GM21737 (cell line): ENCODE measurements at regions not wholly inside any gene's neighbourhood (a gene's known extent, or its start where the extent isn't known, plus 50 kb on each side); places are given as distances from the start of the nearest gene placed in this dataset.

Experiments used
- ATAC-seq: cut with Tn5 transposase; IDR thresholded peaks from one replicate; pipeline ENCODE4 v1.9.1; 2021; ENCODE audit warnings: mild to moderate bottlenecking, moderate library complexity; ENCODE audit not compliant: unreplicated experiment

DNA sequence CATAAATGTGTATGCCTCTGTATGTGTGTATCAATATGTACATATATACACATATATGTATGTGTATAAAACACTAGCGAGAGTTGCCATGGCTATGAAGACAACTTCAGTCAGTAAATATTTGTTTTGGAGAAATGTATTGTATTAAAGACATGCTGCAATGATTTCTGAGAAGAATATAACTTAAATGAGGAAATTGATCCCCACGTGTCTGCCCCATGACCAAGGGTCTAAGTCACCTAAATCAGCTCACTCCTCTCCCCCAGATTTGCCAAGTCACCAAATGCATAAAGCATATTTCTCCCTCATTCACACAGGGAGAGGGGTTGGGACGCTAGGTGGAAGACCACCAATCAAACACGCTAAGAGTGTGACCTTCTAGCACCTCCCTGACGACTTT, 58.3 kb upstream of the LYST start:
- no peak for ATAC-seq

DNA sequence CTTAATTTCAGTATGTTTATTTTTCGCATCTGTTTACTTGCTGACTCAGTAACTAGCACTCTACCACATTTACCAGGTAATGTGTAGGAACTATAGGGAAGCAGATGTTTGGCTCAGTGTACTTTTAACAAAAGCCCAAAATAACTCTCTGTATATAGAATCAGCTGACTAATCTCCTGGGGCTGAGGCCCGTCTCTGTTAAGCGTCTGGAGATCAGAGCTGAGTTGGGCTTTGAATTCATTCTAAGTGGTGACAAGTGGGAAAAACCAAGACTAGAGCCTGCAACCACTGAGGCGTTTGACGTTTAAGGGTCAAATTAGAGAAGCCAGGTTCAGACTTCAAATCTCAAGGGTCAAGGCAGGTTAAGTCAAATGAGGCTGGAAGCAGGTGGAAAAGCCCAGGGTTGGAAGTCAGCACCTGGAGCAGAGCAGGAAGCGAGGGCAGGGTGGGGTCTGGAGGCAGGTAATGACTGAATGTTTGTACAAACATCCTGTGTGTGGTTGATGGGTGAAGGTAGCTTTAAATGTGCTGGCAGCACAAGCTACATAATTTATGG, 56.8 kb upstream of the LYST start:
- no peak for ATAC-seq

DNA sequence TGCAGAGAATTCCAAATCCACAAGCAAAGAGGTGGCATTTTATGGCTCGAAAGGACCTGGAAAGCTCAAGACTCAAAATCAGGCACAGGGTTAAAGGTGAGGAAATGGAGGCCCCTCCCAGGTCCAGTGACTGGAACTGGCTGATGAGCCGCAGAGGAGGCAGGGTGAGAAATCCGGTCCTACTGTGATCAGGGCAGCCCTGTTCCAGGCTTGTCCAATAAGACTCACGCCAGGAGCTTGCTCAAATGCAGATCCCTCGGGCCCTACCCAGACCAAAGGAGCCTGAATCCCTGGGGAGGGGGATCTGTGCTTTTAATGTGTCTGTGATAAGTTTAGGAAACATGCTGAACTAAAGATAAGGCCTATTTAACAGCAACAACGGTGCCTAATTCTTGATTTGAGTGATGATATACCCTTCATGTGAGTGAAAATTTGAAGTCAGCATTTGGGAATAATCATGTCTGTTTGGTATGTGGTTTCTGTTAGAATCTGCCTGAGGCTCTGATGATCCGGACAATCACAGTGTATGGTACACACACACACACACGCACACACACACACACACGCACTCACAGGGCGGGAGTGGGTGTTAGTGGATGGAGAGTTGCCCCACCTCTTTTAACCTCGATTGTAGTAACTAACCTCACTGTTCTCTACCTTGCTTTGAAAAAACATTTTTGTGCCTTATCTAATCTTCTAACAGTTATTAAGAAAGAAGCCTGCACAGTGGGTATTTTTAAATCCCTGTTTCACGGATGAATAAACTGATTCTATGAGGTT, 54.1 kb upstream of the LYST start:
- no peak for ATAC-seq

GRCh38 chr1:235919833-235920441, 53.2 kb upstream of the LYST start:
- ATAC-seq = no peak

DNA sequence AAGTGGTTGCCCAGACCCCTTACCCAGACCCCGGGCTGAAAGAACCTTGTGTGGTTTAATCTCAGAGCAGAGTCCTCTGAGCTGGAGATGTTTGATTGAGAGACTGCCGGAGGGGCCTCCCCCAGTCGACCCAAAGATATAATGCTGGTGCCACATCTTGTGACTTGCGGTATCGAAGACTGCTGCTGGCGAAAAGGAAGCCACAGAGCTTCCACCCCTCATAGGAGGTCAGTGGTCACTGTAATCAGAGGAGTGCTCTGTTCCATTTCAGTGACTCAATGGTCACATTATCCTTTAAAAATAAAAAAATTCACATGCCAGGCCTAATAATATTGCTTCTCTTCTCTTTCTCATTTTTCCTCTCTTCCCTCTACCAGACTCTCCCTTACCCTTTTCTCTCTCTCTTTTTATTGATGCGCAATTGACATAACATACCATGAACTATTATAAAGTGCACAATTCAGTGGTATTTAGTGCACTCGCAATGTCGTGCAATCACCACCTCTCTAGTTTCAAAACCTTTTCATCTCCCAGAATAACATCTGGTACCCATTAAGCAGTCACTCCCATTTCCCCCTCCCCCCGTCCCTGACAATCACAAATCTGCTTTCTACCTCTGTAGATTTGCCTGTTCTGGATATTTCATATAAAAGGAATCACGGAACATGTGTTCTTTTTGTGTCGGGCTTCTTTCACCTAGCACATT, 52.6 kb upstream of the LYST start:
- no peak for ATAC-seq

- no peak for ATAC-seq
Observed at GRCh38 chr1:235918465-235918864, 51.8 kb upstream of the LYST start.

GRCh38 chr1:235918032-235918431, 51.3 kb upstream of the LYST start:
- ATAC-seq = no peak

DNA sequence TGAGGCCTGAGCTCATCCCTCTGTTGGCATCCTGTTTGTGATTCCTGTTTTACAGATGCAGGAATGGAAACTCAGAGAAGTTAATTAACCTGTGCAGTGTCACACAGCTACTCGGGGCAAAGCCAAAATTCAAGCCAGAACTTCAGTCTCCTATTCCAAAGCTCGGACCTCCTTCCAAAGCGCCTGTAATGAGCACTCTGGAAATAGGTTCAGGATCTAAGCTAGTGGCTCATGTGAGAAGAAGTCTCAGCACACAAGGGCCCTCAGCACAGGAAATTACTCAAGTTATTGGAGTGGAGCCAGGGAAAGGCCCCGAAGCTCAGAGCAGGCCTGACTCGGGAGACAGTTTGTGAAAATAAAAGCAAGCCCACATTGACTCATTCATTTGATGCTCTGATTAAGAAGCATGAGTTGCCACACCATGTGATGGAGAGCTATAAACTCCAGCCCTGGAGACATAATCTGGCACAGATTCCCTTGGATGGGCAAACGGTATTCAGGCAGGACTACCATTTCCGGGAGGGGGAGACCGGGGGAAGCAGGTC, 50.6 kb upstream of the LYST start:
- ATAC-seq = peak; percentile 87
